ENCODE measurements at regions not wholly inside any gene's neighbourhood (a gene's known extent, or its start where the extent isn't known, plus 50 kb on each side); places are given as distances from the start of the nearest gene placed in this dataset.

- DNase-seq, result no peak
Observed at GRCh38 chr9:82558855-82559630, 503.9 kb downstream of the RASEF start.

DNA sequence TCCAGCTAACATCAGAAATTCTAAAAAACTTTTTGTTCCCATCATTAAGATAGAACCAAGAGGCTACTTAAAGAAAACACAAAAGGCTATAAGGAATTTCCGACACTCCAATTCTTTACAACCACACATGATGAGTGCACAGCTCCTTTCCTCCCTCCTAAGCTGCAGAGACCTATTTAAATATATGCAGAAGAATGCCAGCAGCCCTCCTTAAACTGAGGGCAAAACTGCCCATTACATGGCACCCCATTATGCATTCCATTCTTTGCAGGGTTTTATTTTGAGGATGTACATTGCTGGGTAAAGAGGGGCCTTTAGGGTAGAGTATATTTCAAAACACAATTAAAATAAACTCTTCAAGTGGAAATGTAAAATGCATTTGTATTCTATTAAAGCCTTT lies 502.9 kb downstream of the RASEF start:
- no peak for DNase-seq

- DNase-seq, result no peak
Observed at GRCh38 chr9:82560457-82560904, 502.5 kb downstream of the RASEF start.

DNA sequence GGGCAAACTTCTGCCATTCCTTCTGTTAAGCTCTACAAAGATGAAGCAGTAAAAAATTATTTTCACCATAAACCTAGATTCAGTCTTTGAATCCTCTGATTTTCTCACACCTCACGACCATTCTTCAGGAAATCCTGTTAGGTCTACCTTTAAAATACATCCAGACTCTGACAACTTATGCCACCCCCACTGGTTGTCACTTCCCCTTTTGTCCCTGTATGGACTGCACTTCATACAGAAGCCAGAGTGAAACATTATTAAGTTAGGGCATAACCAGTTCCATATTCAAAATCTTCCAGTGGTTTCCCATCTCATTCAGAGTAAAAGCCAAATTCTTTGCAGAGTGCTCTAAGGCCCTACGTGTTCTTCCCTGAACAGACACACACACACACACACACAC lies 499.8 kb downstream of the RASEF start:
- no peak for DNase-seq

DNA sequence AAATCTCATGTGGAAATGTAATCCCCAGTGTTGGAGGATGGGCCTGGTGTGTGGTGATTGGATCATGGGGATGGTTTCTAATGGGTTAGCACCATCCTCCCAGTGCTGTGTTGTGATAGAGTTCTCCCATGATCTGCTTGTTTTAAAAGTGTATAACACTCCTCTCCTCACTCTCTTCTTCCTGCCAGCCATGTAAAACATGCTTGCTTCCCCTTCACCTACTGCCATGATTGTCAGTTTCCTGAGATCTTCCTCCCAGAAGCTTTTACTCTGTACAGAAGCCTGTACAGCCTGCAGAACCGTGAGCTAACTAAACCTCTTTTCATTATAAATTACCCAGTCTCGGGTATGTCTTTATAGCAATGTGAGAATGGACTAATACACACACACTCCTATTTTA lies 499.1 kb downstream of the RASEF start:
- DNase-seq, result no peak

GRCh38 chr9:82565188-82565969 lies 497.6 kb downstream of the RASEF start:
- no peak for DNase-seq

DNA sequence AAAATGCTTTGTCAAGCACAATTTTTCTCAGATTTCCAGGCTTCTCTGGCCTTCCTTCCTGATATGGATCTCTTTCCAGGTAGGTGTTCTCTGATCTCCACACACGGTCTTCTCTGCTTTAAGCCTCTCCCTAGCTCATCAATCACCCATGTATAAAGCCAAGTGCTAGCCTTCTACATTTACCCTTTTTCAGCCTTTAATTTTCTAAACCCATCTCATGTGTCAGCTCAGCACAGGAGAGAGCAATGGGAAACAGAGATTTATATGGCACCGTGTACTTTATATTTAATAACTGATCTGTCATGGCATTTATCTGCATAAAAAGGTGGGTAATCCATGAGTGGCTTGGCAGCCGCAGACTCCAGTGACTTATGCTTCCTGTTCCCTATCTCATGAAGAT lies 495.0 kb downstream of the RASEF start:
- DNase-seq, result no peak

DNA sequence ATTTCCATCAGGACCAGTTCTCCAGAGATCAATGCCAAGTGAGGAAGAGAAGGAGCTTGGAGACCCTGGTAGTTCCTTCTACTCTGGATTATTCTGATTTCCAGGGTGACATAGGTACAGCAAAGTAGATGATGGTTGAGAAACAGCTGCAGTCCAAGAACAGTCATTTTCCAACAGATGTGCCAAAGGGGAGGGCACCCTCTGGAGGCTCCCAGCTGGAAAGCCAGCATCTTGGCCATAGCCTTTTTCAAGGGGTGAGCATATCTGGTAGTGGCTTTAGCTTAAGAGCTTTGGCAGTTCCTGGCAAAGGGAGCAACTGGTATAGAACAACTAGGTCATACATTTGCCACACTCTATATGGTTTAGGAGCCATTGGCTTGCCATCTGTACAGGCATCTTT lies 492.7 kb downstream of the RASEF start:
- DNase-seq, result no peak

GRCh38 chr9:82571540-82571939 lies 491.4 kb downstream of the RASEF start:
- no peak for DNase-seq

DNA sequence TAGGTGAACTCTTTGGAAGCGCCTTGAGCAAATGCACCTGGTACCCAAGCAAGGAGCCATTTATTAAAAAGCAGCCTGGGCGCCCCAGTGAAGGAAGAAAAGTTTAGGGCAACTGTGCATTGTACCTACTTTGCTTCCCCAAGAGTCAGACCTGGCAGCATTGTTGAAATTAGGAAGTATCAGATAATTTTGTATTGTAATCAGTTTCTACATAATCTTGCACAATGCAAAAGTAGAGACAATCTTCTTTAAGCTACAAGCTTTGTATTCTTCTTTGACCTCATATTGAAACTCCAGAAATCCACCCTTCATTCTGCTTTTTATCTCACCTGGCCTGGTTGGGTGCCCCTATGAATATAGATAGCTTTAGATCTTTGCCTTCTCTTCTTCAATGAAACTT lies 490.8 kb downstream of the RASEF start:
- DNase-seq, result no peak

DNA sequence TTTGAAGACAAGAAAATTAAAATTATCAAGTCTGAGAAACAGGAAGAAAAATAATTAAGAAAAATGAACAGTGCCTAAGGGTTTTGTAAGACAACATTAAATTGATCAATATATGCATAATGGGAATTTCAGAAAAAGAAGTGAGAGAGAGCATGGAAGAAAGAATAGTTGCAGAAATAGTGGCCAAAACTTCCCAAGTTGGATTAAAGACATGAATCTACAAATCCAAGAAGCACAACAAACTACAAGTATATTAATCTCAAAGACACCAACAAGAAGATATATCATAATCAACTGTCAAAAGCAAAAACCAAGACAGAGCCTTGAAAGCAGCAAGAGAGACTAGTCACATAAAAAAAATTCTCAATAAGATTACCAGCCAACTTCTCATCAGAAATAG lies 488.0 kb downstream of the RASEF start:
- no peak for DNase-seq

DNA sequence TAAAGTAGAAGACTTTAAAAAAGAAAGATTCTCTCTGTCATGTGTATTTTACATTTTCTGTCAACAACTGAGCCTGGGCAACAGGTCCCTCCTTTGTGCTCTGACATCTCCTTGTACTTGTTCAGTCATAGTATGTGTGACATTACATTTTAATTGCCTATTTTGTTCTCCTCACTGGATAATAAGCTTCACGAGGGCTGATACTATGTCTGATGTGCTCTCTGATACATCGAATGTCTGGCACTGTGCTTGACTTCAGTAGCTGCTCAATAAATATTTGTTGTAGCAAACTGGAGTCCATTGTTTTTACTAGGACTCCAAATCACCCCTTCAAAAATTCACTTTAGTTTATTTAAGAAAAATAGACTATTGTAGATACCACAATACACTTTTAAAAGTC lies 482.0 kb downstream of the RASEF start:
- DNase-seq, result no peak

DNA sequence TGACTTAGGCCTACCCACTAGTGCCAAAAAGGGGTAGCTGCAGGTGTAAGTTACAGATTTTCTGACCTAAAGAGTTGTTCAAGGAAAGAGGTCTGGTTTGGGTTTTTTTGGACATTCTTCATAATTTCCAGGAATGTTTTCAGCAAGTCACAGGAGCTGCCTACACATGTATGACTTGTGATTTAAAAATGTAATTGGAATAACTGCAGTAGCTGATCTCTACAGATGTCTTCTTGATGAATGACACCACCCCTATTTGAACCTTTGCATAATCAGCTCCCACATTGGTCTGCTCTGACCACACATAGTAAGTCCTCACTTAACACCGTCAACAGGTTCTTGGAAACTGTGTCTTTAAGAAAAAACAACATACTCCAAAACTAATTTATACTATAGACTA lies 481.4 kb downstream of the RASEF start:
- no peak for DNase-seq

DNA sequence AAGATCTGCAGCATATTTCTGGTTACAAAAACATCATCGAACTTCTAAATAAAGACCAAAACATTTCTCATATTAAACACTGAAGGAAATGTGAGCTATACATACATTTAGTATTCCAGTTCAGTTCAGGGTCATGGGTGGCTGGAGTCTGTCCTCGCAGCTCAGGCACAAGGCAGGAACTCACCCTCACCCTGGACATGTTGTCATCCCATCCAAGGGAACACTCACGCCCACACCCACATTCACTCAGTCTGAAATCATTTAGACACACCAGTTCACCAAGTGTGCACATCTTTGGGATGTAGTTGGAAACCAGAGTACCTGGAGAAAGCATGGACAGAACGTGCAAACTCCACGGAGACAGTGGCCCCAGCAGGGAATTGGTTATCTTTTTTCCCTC lies 481.0 kb downstream of the RASEF start:
- DNase-seq, result no peak

DNA sequence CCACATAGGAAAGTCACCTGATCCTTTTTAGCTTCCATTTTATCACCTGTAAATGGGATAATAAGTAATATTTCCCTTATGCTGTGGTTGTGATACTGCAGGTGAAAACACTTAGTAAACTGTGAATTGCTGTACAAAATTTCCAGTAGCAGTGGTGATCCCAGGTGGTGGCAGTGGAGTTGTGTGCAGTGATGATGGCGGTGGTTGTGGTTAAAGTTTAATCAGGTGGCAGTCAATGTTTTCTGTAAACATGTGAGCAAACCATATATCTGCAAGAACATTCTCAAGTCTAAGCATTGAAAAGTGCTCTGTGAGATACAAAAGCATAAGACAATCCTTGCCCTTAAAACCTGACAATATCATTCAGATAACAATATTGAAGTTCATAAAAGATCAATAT lies 480.2 kb downstream of the RASEF start:
- DNase-seq, result no peak

- DNase-seq, result no peak
Observed at GRCh38 chr9:82583524-82583923, 479.4 kb downstream of the RASEF start.

DNA sequence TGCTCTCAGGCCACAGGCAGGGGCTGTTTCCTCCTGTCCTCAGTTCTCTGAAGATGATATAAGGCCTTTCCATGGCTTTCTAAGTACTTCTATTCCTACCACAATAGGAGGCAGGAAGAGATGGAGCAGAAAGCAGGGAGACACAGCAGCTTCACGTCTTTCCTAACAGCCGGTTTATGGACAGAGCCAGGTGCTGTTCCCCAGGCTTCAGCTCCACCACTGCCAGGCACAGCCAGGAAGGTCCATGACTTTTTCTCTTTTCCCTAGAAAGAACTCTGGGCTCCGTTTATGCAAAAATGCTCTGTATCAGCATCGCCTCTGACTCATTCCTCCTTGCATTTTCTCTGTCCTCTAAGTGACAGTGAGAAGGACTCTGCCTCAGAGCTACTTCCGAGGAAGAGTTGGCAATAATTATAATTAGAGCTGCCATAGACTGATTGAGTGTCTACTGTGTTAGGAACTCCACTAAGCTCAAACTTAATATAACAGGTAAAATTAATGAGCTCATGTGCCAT lies 478.5 kb downstream of the RASEF start:
- DNase-seq, result no peak

DNA sequence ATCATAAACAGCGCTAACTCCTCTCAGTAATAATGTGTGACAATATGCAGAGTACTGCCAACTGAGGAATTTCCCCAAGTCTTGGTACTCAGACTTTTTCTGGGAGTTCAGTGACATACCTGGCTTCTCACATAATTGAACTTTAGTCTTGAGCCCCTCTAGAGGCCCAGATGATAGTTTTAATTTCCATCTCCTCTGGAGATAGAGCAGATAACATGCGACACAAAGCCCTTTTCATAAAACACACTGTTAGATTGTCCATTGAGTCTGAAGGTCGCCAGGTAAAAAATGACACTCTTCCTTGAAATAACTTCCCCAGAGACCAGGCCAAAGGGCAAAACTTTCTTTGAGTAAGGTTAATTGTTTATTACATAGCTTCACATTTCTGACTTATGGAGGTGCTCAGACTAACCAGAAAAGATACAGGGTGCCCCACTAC lies 476.0 kb downstream of the RASEF start:
- DNase-seq, result no peak

GRCh38 chr9:82588301-82589180 lies 474.4 kb downstream of the RASEF start:
- DNase-seq, result no peak

- DNase-seq, result no peak
Observed at GRCh38 chr9:82590845-82591244, 472.1 kb downstream of the RASEF start.

GRCh38 chr9:82593501-82593900 lies 469.4 kb downstream of the RASEF start:
- peak; percentile 53 for DNase-seq

DNA sequence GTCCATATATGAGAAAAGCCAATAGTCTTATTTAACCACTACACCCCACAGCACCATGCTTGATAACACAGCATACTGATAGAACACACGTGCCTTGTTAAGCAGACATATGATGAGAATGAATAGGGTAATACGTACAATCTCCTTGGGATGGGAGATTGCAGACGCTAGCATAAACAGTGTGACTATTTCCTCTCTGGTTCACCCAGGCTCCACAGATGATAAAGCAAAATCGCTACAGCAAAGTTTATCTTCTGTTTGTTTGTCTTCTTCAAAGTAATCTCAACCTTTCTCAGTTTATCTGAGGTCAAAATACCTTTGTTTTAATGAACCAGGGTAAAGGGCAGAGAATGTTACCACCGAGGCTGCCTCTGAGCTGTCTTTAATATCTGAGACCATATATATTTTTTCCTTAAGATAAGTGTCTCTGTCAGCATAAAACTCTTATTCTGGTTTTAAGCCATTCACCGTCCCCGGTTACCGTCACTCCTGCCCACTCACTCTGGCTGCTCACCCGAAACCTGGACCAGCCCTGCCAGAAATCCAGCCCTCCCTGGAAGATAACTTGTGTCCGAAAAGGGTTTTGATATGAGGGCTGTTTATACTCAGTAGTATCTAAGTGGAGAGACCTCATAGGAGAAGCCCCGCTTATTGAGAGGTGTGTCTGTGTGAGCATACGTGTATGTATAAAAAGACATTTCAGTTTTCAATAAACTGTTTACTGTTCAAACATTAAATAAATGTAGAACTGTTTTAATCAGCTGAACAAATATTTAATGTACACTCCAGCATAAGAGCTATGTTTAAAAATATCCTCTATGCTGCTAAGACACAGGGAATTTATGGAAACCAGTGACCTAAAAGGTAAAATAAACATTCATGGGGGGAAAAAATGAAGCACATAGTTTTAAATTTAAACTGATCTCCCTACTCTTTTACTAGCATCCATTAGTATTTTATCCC lies 465.4 kb downstream of the RASEF start:
- no peak for DNase-seq
